ENCODE measurements at regions not wholly inside any gene's neighbourhood (a gene's known extent, or its start where the extent isn't known, plus 50 kb on each side); places are given as distances from the start of the nearest gene placed in this dataset.

DNA sequence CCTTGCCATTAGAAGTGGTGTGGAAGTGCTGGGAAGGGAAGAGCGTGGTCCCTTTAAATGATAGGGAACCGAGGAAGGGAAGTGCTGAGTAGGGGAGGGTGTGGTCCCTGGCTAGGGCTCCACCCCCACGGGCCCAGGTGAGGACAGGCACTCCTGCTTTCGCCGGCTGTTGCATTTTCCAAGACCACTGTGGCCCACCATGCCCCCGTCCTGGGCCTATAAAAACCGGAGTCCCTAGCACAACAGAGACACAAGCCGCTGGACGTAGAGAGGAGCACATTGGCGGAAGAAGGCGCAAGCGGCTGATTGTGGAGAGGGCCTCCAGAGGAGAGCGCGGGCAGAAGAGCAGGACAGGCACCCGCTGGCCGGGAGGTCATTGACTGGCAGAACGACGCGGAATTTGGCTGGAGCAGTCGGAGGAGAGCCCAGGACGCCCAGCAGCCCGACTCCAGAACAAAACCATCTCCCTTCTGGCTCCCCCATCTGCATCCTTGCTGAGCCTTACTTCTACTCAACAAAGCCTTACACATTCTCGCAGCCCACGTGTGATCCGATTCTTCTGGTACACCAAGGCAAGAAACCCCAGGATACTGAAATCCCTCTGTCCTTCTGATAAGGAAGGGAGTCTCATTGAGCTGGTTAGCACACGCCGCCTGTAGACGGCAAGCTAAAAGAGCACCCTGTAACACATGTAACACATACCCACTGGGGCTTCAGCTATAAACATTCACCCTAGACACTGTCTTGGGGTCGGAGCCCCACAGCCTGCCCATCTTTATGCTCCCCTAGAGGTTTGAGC, 146.2 kb upstream of the LYZL1 start:
- no peak for FAIRE-seq
- no peak for TF ChIP-seq POLR2A (IDR thresholded peaks at IDR 0.05; ENCODE audit: low read depth, low read length)
- DNase-seq (ENCODE audit: insufficient read length, low spot score), result no peak

GRCh38 chr10:29144126-29144525, 144.7 kb upstream of the LYZL1 start:
- no peak for DNase-seq (ENCODE audit: insufficient read length, low spot score)
- TF ChIP-seq POLR2A (IDR thresholded peaks at IDR 0.05; ENCODE audit: low read depth, low read length), result no peak
- FAIRE-seq, result no peak

DNA sequence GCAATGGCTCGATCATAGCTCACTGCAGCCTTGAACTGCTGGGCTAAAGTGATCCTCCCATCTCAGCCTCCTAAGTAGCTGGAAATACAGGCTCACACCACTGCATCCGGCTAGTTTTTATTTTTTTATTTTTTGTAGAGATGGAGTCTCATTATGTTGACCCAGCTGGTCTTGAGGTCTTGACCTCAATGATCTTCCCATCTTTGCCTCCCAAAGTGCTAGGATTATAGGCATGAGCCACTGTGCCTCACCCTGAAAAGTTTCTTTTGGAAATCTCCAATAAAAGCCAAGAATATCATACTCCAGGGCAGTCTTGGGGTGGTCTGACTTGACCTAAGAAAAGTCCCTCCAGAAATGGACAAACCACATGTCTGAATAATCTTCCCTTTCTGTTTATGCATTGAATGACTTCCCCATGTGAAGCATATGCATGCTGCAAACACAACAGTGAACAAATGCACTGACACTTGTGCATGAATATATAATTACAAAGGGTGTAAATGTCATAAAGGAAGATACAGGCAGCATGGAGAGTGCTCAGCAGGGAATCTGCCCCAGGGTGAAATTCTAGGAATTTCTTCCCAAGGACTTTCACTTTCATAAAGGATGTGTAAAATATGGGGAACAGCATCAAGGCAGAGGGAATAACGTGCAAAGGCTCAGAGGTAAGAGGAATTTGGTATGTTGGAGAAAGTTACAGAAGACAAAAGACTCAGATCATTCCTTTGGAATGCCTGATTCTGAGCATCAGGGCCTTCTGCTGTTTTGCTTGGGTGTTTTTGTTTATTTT, 142.4 kb upstream of the LYZL1 start:
- DNase-seq (ENCODE audit: insufficient read length, low spot score) (no peak), FAIRE-seq (no peak)
- TF ChIP-seq POLR2A (IDR thresholded peaks at IDR 0.05; ENCODE audit: low read depth, low read length), result no peak

- FAIRE-seq (no peak), DNase-seq (ENCODE audit: insufficient read length, low spot score) (no peak)
- no peak for TF ChIP-seq POLR2A (IDR thresholded peaks at IDR 0.05; ENCODE audit: low read depth, low read length)
These were observed 138.9 kb upstream of the LYZL1 start for GRCh38 chr10:29150010-29150409.

DNA sequence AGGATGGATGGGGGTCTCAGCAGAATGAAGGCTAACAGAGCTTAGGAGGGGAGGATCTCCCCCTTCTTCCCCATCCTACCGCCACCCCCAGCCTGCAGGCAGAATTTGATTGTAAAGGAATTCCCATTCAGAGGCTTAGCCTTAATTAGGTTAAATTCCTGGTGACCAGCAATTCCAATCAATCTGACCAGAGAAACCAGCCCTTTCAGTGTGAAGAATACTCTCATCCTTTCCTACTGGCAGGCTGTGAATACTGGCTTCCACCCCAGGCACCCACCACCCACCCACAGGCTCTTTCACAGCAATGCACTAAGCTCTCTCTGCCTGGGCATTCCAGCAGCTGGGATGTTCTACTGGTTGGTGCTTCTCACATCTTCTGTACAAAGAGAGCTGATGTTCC, 137.9 kb upstream of the LYZL1 start:
- FAIRE-seq, result no peak
- TF ChIP-seq POLR2A (IDR thresholded peaks at IDR 0.05; ENCODE audit: low read depth, low read length), result no peak
- no peak for DNase-seq (ENCODE audit: insufficient read length, low spot score)

GRCh38 chr10:29157321-29157720, 131.5 kb upstream of the LYZL1 start:
- no peak for TF ChIP-seq POLR2A (IDR thresholded peaks at IDR 0.05; ENCODE audit: low read depth, low read length)
- FAIRE-seq (no peak), DNase-seq (ENCODE audit: insufficient read length, low spot score) (no peak)

- no peak for TF ChIP-seq POLR2A (IDR thresholded peaks at IDR 0.05; ENCODE audit: low read depth, low read length)
- no peak for DNase-seq (ENCODE audit: insufficient read length, low spot score)
- FAIRE-seq, result no peak
These were observed 130.8 kb upstream of the LYZL1 start for GRCh38 chr10:29158066-29158465.

DNA sequence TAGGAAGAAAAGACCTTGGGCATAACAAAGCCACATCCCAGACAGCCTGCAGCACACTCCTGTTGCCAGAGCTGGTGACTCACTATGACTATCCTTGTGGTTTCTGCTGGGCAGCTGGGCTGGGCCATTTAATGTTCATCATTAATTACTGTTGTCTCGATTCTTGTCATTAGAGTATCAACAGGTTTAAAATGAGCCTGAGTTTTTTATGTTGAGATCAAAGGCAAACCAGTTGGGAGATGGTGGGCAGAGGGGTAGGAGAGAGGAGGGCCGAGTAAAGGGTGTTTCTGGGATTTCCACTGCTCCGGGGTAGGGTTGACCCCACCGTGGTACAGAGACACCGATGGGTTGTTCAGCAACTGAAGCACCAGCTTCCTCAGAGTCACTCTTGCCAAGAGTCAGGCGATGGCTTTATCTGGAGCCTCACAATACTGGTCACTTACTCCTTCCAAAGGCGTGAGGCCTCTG, 128.7 kb upstream of the LYZL1 start:
- no peak for TF ChIP-seq POLR2A (IDR thresholded peaks at IDR 0.05; ENCODE audit: low read depth, low read length)
- FAIRE-seq (peak; percentile 82), DNase-seq (ENCODE audit: insufficient read length, low spot score) (peak; percentile 63)

- TF ChIP-seq POLR2A (IDR thresholded peaks at IDR 0.05; ENCODE audit: low read depth, low read length), result no peak
- FAIRE-seq, result peak; percentile 50
- DNase-seq (ENCODE audit: insufficient read length, low spot score), result no peak
These were observed 125.1 kb upstream of the LYZL1 start for GRCh38 chr10:29163746-29164145.

DNA sequence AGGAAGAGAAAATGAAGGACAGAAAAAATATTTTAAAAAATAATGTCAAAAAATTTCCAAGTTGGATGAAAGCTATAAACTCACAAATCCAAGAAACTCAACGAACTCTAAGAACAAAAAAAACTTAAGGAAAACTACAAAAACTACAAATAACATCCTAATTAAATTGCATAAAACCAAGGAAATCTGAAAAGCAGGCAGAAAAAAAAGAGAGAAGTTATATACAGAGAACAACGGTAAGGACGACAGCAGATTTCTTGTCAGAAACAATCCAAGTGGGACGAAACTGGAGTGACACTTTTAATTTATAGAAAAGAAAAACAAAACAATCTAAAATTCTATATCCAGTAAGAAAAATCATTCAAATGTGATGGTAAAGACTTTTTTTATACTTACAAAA, 122.2 kb upstream of the LYZL1 start:
- DNase-seq (ENCODE audit: insufficient read length, low spot score) (no peak), FAIRE-seq (no peak)
- TF ChIP-seq POLR2A (IDR thresholded peaks at IDR 0.05; ENCODE audit: low read depth, low read length), result no peak

DNA sequence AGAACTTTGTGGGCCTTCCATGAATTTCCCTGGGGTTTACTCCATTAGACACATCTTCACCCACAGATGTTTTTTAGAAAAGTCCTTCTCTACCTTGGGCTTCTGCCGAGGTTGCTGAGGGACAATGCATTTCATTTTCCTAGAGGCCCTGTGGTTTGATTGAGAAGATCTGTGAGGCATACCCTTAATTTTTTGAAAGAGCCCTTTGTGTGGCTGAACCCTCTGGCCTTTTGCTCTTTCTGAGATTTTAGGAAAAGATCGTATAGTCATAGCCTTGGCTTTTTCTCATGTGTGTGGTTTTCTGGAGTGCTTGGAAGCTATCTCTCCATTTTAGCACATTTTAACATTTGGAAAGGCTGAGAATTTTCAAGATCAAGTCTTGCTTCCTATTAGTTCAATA, 119.8 kb upstream of the LYZL1 start:
- FAIRE-seq (no peak), DNase-seq (ENCODE audit: insufficient read length, low spot score) (no peak)
- TF ChIP-seq POLR2A (IDR thresholded peaks at IDR 0.05; ENCODE audit: low read depth, low read length), result no peak

GRCh38 chr10:29171717-29172116, 117.2 kb upstream of the LYZL1 start:
- TF ChIP-seq POLR2A (IDR thresholded peaks at IDR 0.05; ENCODE audit: low read depth, low read length), result no peak
- FAIRE-seq, result no peak
- DNase-seq (ENCODE audit: insufficient read length, low spot score), result no peak

GRCh38 chr10:29174389-29174788, 114.5 kb upstream of the LYZL1 start:
- DNase-seq (ENCODE audit: insufficient read length, low spot score) (no peak), FAIRE-seq (no peak)
- TF ChIP-seq POLR2A (IDR thresholded peaks at IDR 0.05; ENCODE audit: low read depth, low read length), result no peak

GRCh38 chr10:29176845-29177832, 111.7 kb upstream of the LYZL1 start:
- no peak for TF ChIP-seq POLR2A (IDR thresholded peaks at IDR 0.05; ENCODE audit: low read depth, low read length)
- FAIRE-seq (no peak), DNase-seq (ENCODE audit: insufficient read length, low spot score) (no peak)

All from H54 (cell line).